ENCODE measurements at regions not wholly inside any gene's neighbourhood (a gene's known extent, or its start where the extent isn't known, plus 50 kb on each side); places are given as distances from the start of the nearest gene placed in this dataset.

GRCh38 chr1:57794078-57794477, 370.2 kb upstream of the DAB1 start:
- TF ChIP-seq EZH2 (IDR thresholded peaks at IDR 0.05; ENCODE audit: insufficient read depth, low read length) (no peak), CTCF (IDR thresholded peaks at IDR 0.05; ENCODE audit: insufficient read depth, low read depth, low read length) (no peak)

GRCh38 chr1:57791497-57791896, 367.6 kb upstream of the DAB1 start:
- no peak overlapping the region for H2AFZ ChIP-seq (ENCODE audit: low read depth, low read length)
- TF ChIP-seq CTCF (IDR thresholded peaks at IDR 0.05; ENCODE audit: insufficient read depth, low read depth, low read length), result no peak
- no peak overlapping the region for H3K4me3 ChIP-seq (ENCODE audit: insufficient read depth, low read depth, low read length)
- Mint-ChIP-seq H3K9me3 (ENCODE audit: unreplicated experiment) (peaks cover 1% of the 10 kb centered on the region), H3K4me3 (ENCODE audit: unreplicated experiment) (no peak overlapping the region), H3K36me3 (ENCODE audit: low read depth, unreplicated experiment) (no peaks in the 10 kb centered on the region), H3K27ac (ENCODE audit: unreplicated experiment) (no peak overlapping the region), H3K4me1 (ENCODE audit: low read depth, unreplicated experiment) (peaks cover 12% of the 10 kb centered on the region), H3K27me3 (ENCODE audit: low read depth, unreplicated experiment) (peaks cover 12% of the 10 kb centered on the region)
- no peaks in the 10 kb centered on the region for H3K4me1 ChIP-seq (ENCODE audit: insufficient read depth, low read length)
- H3K27me3 ChIP-seq (ENCODE audit: insufficient read depth, low read length), result no peaks in the 10 kb centered on the region
- no peak for FAIRE-seq
- H3K9ac ChIP-seq (ENCODE audit: low read length), result no peak overlapping the region
- H3K79me2 ChIP-seq (ENCODE audit: insufficient read depth, low read length), result no peaks in the 10 kb centered on the region
- no peak overlapping the region for H3K27ac ChIP-seq (ENCODE audit: low read depth, low read length)
- no peaks in the 10 kb centered on the region for H3K36me3 ChIP-seq (ENCODE audit: insufficient read depth, low read length)
- no peaks in the 10 kb centered on the region for H4K20me1 ChIP-seq (ENCODE audit: insufficient read depth, low read length)
- H3K4me2 ChIP-seq (ENCODE audit: low read length), result no peak overlapping the region
- no peaks in the 10 kb centered on the region for H3K9me3 ChIP-seq (ENCODE audit: insufficient read depth, low read depth, low read length)
- no peak for DNase-seq (ENCODE audit: low read depth)

More at GRCh38 chr1:57794078-57794477, 370.2 kb upstream of the DAB1 start:
- DNase-seq (ENCODE audit: low read depth) (no peak), FAIRE-seq (no peak)
- Histone ChIP-seq H4K20me1 (ENCODE audit: insufficient read depth, low read length) (no peaks in the 10 kb centered on the region), H3K4me1 (ENCODE audit: insufficient read depth, low read length) (no peaks in the 10 kb centered on the region), H2AFZ (ENCODE audit: low read depth, low read length) (no peak overlapping the region), H3K27me3 (ENCODE audit: insufficient read depth, low read length) (no peaks in the 10 kb centered on the region), H3K4me2 (ENCODE audit: low read length) (no peak overlapping the region), H3K27ac (ENCODE audit: low read depth, low read length) (no peak overlapping the region), H3K9me3 (ENCODE audit: insufficient read depth, low read depth, low read length) (no peaks in the 10 kb centered on the region), H3K79me2 (ENCODE audit: insufficient read depth, low read length) (no peaks in the 10 kb centered on the region), H3K36me3 (ENCODE audit: insufficient read depth, low read length) (no peaks in the 10 kb centered on the region), H3K4me3 (ENCODE audit: insufficient read depth, low read depth, low read length) (no peak overlapping the region), H3K9ac (ENCODE audit: low read length) (no peak overlapping the region)
- Mint-ChIP-seq H3K4me3 (ENCODE audit: unreplicated experiment) (no peak overlapping the region), H3K36me3 (ENCODE audit: low read depth, unreplicated experiment) (no peaks in the 10 kb centered on the region), H3K27ac (ENCODE audit: unreplicated experiment) (no peak overlapping the region), H3K9me3 (ENCODE audit: unreplicated experiment) (peaks cover 1% of the 10 kb centered on the region), H3K4me1 (ENCODE audit: low read depth, unreplicated experiment) (peaks cover 6% of the 10 kb centered on the region), H3K27me3 (ENCODE audit: low read depth, unreplicated experiment) (peaks cover 12% of the 10 kb centered on the region)

- FAIRE-seq, result no peak
- TF ChIP-seq CTCF (IDR thresholded peaks at IDR 0.05; ENCODE audit: insufficient read depth, low read depth, low read length) (no peak), EZH2 (IDR thresholded peaks at IDR 0.05; ENCODE audit: insufficient read depth, low read length) (no peak)
- peaks cover 11% of the 10 kb centered on the region for H3K4me1 Mint-ChIP-seq (ENCODE audit: low read depth, unreplicated experiment)
Measured at GRCh38 chr1:57789936-57790335, 366.1 kb upstream of the DAB1 start.

More at GRCh38 chr1:57789936-57790335, 366.1 kb upstream of the DAB1 start:
- H3K9me3 ChIP-seq (ENCODE audit: insufficient read depth, low read depth, low read length), result no peaks in the 10 kb centered on the region
- H3K4me3 Mint-ChIP-seq (ENCODE audit: unreplicated experiment), result no peak overlapping the region
- H3K9ac ChIP-seq (ENCODE audit: low read length), result no peak overlapping the region
- H3K27ac ChIP-seq (ENCODE audit: low read depth, low read length), result no peak overlapping the region
- no peak overlapping the region for H3K4me3 ChIP-seq (ENCODE audit: insufficient read depth, low read depth, low read length)
- no peak overlapping the region for H3K4me2 ChIP-seq (ENCODE audit: low read length)
- H3K36me3 ChIP-seq (ENCODE audit: insufficient read depth, low read length), result no peaks in the 10 kb centered on the region
- no peak overlapping the region for H3K27ac Mint-ChIP-seq (ENCODE audit: unreplicated experiment)
- H3K27me3 Mint-ChIP-seq (ENCODE audit: low read depth, unreplicated experiment), result peaks cover 12% of the 10 kb centered on the region
- H3K79me2 ChIP-seq (ENCODE audit: insufficient read depth, low read length), result no peaks in the 10 kb centered on the region
- no peaks in the 10 kb centered on the region for H3K27me3 ChIP-seq (ENCODE audit: insufficient read depth, low read length)
- H4K20me1 ChIP-seq (ENCODE audit: insufficient read depth, low read length), result no peaks in the 10 kb centered on the region
- peaks cover 3% of the 10 kb centered on the region for H3K9me3 Mint-ChIP-seq (ENCODE audit: unreplicated experiment)
- DNase-seq (ENCODE audit: low read depth), result no peak
- no peaks in the 10 kb centered on the region for H3K4me1 ChIP-seq (ENCODE audit: insufficient read depth, low read length)
- H3K36me3 Mint-ChIP-seq (ENCODE audit: low read depth, unreplicated experiment), result no peaks in the 10 kb centered on the region
- H2AFZ ChIP-seq (ENCODE audit: low read depth, low read length), result no peak overlapping the region

All from astrocyte (in vitro differentiated cells and primary cell).